Tibial nerve (tissue), 4 donors: ENCODE measurements at regions not wholly inside any gene's neighbourhood (a gene's known extent, or its start where the extent isn't known, plus 50 kb on each side); places are given as distances from the start of the nearest gene placed in this dataset.

Experiments
- CTCF ChIP-seq, 5 experiments: fragments of 200-600 bp in 3 of 5; fragments of 450-650 bp in 2 of 5; sonication (generic) in 3 of 5; IDR thresholded peaks; one replicate each; pipeline ENCODE4 v1.5.1; 2016 to 2019; ENCODE audit warnings: antibody characterized with exemption in 5 of 5, mild to moderate bottlenecking in 3 of 5, moderate library complexity in 2 of 5
- EP300 ChIP-seq, 2 donors: sonication (generic); formaldehyde crosslinking; IDR thresholded peaks; one replicate each; pipeline ENCODE4 v1.6.1; 2017; ENCODE audit warnings: antibody characterized with exemption in 2 of 2, mild to moderate bottlenecking in 1 of 2
- POLR2A ChIP-seq, 2 donors: fragments of 450-650 bp; IDR thresholded peaks; one replicate each; pipeline ENCODE4 v1.6.1; 2017; ENCODE audit warnings: antibody characterized with exemption in 2 of 2, mild to moderate bottlenecking in 2 of 2, moderate library complexity in 2 of 2

DNA sequence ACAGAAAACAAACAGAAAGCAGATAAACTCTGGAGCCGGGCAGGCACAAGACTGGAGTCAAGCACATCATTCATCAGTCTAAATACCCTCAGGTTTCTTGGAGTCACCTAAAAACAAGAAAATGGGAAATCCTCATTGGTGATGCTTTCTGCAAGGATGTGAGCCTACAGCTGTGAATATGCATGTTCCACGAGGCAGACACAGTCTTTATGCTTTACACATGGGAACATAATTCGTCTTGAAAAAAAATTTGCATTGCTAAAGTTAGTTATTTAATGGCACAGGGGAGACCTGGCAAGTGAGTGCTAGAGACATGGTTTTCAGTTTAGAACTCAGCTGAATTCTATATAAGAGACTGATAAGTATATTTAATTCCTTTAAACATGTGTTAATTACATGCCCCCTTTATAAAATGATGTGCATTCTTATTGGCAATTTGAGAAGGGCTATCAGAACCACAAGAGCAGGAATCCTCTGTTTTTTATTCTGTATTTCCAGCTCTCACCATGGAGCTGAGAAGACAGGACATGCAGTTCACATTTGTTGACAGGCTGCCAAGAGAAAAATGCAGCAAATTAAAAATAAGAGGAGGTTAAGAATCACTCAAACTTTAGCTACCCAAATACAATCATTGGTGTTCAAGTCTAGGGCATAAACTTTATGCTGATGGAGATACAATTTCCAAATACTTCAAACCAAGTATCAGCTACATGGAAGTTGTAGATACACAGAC is 438.0 kb upstream of the MPDZ start:
- no peak for TF ChIP-seq POLR2A (IDR thresholded peaks at IDR 0.05)
- TF ChIP-seq CTCF (IDR thresholded peaks at IDR 0.05), result no peak
- TF ChIP-seq EP300 (IDR thresholded peaks at IDR 0.05), result peak in 1 of 2 donors; percentile 14
